ENCODE measurements at regions not wholly inside any gene's neighbourhood (a gene's known extent, or its start where the extent isn't known, plus 50 kb on each side); places are given as distances from the start of the nearest gene placed in this dataset.

- Histone ChIP-seq H3K36me3 (ENCODE audit: control insufficient read depth, insufficient read depth, low read length) (no peaks in the 10 kb centered on the region), H3K27ac (ENCODE audit: low read depth, low read length, severe bottlenecking) (no peak overlapping the region), H3K9me3 (ENCODE audit: control insufficient read depth, low read length) (no peaks in the 10 kb centered on the region), H3K4me1 (ENCODE audit: control insufficient read depth, insufficient read depth, low read length, poor library complexity, severe bottlenecking) (peaks cover 9% of the 10 kb centered on the region), H3K4me3 (ENCODE audit: extremely low read depth, insufficient read depth, low read length, poor library complexity, severe bottlenecking) (no peak overlapping the region)
- WGBS, 2 experiments (ENCODE audit: insufficient coverage in 2 of 2): 73 to 77% methylated on average over 15 to 16 of the region's 16 CpGs
Observed at GRCh38 chr2:128736046-128736688, 417.5 kb upstream of the HS6ST1 start.

- 68 to 78% methylated on average over 64 to 67 of the region's 71 CpGs for WGBS, 2 experiments (ENCODE audit: insufficient coverage in 2 of 2)
- H3K4me1 ChIP-seq (ENCODE audit: control insufficient read depth, insufficient read depth, low read length, poor library complexity, severe bottlenecking): peaks cover 9% of the 10 kb centered on the region
- H3K36me3 ChIP-seq (ENCODE audit: control insufficient read depth, insufficient read depth, low read length): no peaks in the 10 kb centered on the region
- no peak overlapping the region for H3K4me3 ChIP-seq (ENCODE audit: extremely low read depth, insufficient read depth, low read length, poor library complexity, severe bottlenecking)
- H3K27ac ChIP-seq (ENCODE audit: low read depth, low read length, severe bottlenecking): no peak overlapping the region
- H3K9me3 ChIP-seq (ENCODE audit: control insufficient read depth, low read length): no peaks in the 10 kb centered on the region
Observed at GRCh38 chr2:128736689-128737545, 418.2 kb upstream of the HS6ST1 start.

GRCh38 chr2:128737546-128737826, 418.8 kb upstream of the HS6ST1 start:
- Histone ChIP-seq H3K4me1 (ENCODE audit: control insufficient read depth, insufficient read depth, low read length, poor library complexity, severe bottlenecking) (peaks cover 9% of the 10 kb centered on the region), H3K4me3 (ENCODE audit: extremely low read depth, insufficient read depth, low read length, poor library complexity, severe bottlenecking) (no peak overlapping the region), H3K36me3 (ENCODE audit: control insufficient read depth, insufficient read depth, low read length) (no peaks in the 10 kb centered on the region), H3K9me3 (ENCODE audit: control insufficient read depth, low read length) (no peaks in the 10 kb centered on the region), H3K27ac (ENCODE audit: low read depth, low read length, severe bottlenecking) (no peak overlapping the region)
- WGBS, 2 experiments (ENCODE audit: insufficient coverage in 2 of 2): 96 to 100% methylated on average over 5 to 6 of the region's 7 CpGs

- Histone ChIP-seq H3K4me3 (ENCODE audit: extremely low read depth, insufficient read depth, low read length, poor library complexity, severe bottlenecking) (no peak overlapping the region), H3K9me3 (ENCODE audit: control insufficient read depth, low read length) (no peaks in the 10 kb centered on the region)
Observed at GRCh38 chr2:128738446-128739110, 419.9 kb upstream of the HS6ST1 start.

GRCh38 chr2:128742467-128742866, 423.8 kb upstream of the HS6ST1 start:
- Histone ChIP-seq H3K4me1 (ENCODE audit: control insufficient read depth, insufficient read depth, low read length, poor library complexity, severe bottlenecking) (no peaks in the 10 kb centered on the region), H3K4me3 (ENCODE audit: extremely low read depth, insufficient read depth, low read length, poor library complexity, severe bottlenecking) (no peak overlapping the region), H3K9me3 (ENCODE audit: control insufficient read depth, low read length) (no peaks in the 10 kb centered on the region), H3K36me3 (ENCODE audit: control insufficient read depth, insufficient read depth, low read length) (no peaks in the 10 kb centered on the region), H3K27ac (ENCODE audit: low read depth, low read length, severe bottlenecking) (no peak overlapping the region)
- 100% methylated on average over 1 of the region's 3 CpGs; no CpG with 5 or more reads in 1 of the 2 experiments for WGBS, 2 experiments (ENCODE audit: insufficient coverage in 2 of 2)

More at GRCh38 chr2:128738446-128739110, 419.9 kb upstream of the HS6ST1 start:
- Histone ChIP-seq H3K36me3 (ENCODE audit: control insufficient read depth, insufficient read depth, low read length) (no peaks in the 10 kb centered on the region), H3K27ac (ENCODE audit: low read depth, low read length, severe bottlenecking) (no peak overlapping the region), H3K4me1 (ENCODE audit: control insufficient read depth, insufficient read depth, low read length, poor library complexity, severe bottlenecking) (peaks cover 9% of the 10 kb centered on the region)
- WGBS, 2 experiments (ENCODE audit: insufficient coverage in 2 of 2): 94 to 96% methylated on average over 6 of the region's 8 CpGs

- Histone ChIP-seq H3K4me1 (ENCODE audit: control insufficient read depth, insufficient read depth, low read length, poor library complexity, severe bottlenecking) (no peaks in the 10 kb centered on the region), H3K27ac (ENCODE audit: low read depth, low read length, severe bottlenecking) (no peak overlapping the region), H3K36me3 (ENCODE audit: control insufficient read depth, insufficient read depth, low read length) (no peaks in the 10 kb centered on the region), H3K9me3 (ENCODE audit: control insufficient read depth, low read length) (no peaks in the 10 kb centered on the region), H3K4me3 (ENCODE audit: extremely low read depth, insufficient read depth, low read length, poor library complexity, severe bottlenecking) (no peak overlapping the region)
Observed at GRCh38 chr2:128745946-128746345, 427.3 kb upstream of the HS6ST1 start.

GRCh38 chr2:128746356-128746755, 427.7 kb upstream of the HS6ST1 start:
- Histone ChIP-seq H3K4me3 (ENCODE audit: extremely low read depth, insufficient read depth, low read length, poor library complexity, severe bottlenecking) (no peak overlapping the region), H3K36me3 (ENCODE audit: control insufficient read depth, insufficient read depth, low read length) (no peaks in the 10 kb centered on the region), H3K4me1 (ENCODE audit: control insufficient read depth, insufficient read depth, low read length, poor library complexity, severe bottlenecking) (no peaks in the 10 kb centered on the region), H3K9me3 (ENCODE audit: control insufficient read depth, low read length) (no peaks in the 10 kb centered on the region), H3K27ac (ENCODE audit: low read depth, low read length, severe bottlenecking) (no peak overlapping the region)
- 84 to 85% methylated on average over 5 of the region's 5 CpGs for WGBS, 2 experiments (ENCODE audit: insufficient coverage in 2 of 2)

GRCh38 chr2:128748336-128748735, 429.7 kb upstream of the HS6ST1 start:
- Histone ChIP-seq H3K36me3 (ENCODE audit: control insufficient read depth, insufficient read depth, low read length) (no peaks in the 10 kb centered on the region), H3K27ac (ENCODE audit: low read depth, low read length, severe bottlenecking) (no peak overlapping the region), H3K4me1 (ENCODE audit: control insufficient read depth, insufficient read depth, low read length, poor library complexity, severe bottlenecking) (no peaks in the 10 kb centered on the region), H3K4me3 (ENCODE audit: extremely low read depth, insufficient read depth, low read length, poor library complexity, severe bottlenecking) (no peak overlapping the region), H3K9me3 (ENCODE audit: control insufficient read depth, low read length) (no peaks in the 10 kb centered on the region)
- WGBS, 2 experiments (ENCODE audit: insufficient coverage in 2 of 2): 87 to 92% methylated on average over 7 to 10 of the region's 10 CpGs

- no peaks in the 10 kb centered on the region for H3K36me3 ChIP-seq (ENCODE audit: control insufficient read depth, insufficient read depth, low read length)
- no peaks in the 10 kb centered on the region for H3K9me3 ChIP-seq (ENCODE audit: control insufficient read depth, low read length)
- peaks cover 3% of the 10 kb centered on the region for H3K4me1 ChIP-seq (ENCODE audit: control insufficient read depth, insufficient read depth, low read length, poor library complexity, severe bottlenecking)
- WGBS, 2 experiments (ENCODE audit: insufficient coverage in 2 of 2): 83 to 88% methylated on average over 7 to 8 of the region's 9 CpGs
- H3K27ac ChIP-seq (ENCODE audit: low read depth, low read length, severe bottlenecking): no peak overlapping the region
- H3K4me3 ChIP-seq (ENCODE audit: extremely low read depth, insufficient read depth, low read length, poor library complexity, severe bottlenecking): no peak overlapping the region
Observed at GRCh38 chr2:128748835-128749605, 430.4 kb upstream of the HS6ST1 start.

GRCh38 chr2:128750328-128751165, 431.9 kb upstream of the HS6ST1 start:
- WGBS, 2 experiments (ENCODE audit: insufficient coverage in 2 of 2): 88 to 96% methylated on average over 6 to 10 of the region's 12 CpGs
- Histone ChIP-seq H3K4me3 (ENCODE audit: extremely low read depth, insufficient read depth, low read length, poor library complexity, severe bottlenecking) (no peak overlapping the region), H3K36me3 (ENCODE audit: control insufficient read depth, insufficient read depth, low read length) (no peaks in the 10 kb centered on the region), H3K9me3 (ENCODE audit: control insufficient read depth, low read length) (no peaks in the 10 kb centered on the region), H3K4me1 (ENCODE audit: control insufficient read depth, insufficient read depth, low read length, poor library complexity, severe bottlenecking) (peaks cover 7% of the 10 kb centered on the region), H3K27ac (ENCODE audit: low read depth, low read length, severe bottlenecking) (no peak overlapping the region)
